ENCODE measurements at regions not wholly inside any gene's neighbourhood (a gene's known extent, or its start where the extent isn't known, plus 50 kb on each side); places are given as distances from the start of the nearest gene placed in this dataset.
"Not testable (repeated sequence)": the region's sequence is repeated elsewhere in the genome, so short reads cannot be mapped to it uniquely, and the experiment has no call there.

DNA sequence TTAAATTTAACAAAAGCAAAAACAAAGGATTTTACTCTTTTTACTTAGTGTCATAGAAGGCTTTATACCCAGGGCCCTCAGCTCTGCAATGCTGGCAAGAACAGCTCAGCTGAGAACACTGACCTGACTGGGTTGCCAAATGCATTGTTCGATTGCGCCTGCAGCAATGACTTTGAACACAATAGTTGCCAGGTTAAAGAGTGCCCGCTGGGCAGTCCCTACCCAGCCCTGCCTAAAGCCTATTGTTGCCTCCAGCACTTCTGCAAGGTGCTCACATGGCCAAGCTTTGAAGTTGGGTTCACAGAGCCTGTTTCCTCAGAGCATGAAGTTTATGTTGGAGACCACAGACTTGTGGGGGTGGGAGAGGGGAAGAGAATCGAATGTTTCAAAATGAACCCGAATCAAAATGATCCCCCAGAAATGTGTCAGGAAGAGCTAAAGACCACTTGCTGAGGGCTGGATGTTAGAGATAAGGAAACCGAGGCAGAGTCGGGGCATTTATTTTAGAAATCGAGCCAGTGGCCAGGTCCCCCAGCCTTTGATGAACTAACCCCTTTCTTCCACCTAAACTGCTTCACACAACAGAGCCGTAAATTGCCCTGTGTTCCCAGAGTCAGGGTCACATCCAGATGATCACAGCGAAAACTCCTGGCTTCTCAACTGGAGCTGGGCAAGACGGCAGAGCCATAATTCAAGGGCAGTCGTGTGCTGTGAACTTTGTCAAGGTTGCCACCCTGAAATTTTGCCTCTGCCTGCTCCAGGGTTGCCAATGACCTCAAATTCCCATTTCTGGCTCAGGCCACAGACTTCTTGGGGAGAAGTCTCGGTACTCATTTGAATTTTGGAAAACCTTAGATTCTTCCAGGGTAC, 55.0 kb downstream of the FOXA2 start:
- no peak for DNase-seq

DNA sequence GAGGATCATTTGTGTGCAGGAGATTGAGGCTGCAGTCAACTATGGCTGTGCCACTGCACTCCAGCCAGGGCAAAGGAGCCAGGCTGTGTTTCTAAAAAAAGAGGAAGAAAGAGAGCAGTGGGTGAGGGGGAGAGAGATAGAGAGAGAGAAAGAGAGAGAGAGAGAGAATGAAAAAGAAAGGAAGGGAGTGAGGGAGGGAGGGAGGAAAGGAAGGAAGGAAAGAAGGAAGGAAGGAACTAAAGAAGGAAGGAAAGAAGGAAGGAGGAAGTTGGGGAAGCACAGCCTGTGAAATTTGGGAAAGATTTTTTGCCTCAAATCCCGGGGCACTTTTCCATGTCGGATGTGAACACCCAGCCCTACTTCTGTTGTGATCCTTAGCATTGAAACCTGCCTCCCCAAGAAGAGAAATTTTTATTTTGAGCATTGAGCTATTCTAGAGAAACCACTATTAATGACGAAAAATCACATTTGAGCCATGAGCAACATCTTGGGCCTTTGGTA, 57.8 kb downstream of the FOXA2 start:
- DNase-seq = no peak

DNA sequence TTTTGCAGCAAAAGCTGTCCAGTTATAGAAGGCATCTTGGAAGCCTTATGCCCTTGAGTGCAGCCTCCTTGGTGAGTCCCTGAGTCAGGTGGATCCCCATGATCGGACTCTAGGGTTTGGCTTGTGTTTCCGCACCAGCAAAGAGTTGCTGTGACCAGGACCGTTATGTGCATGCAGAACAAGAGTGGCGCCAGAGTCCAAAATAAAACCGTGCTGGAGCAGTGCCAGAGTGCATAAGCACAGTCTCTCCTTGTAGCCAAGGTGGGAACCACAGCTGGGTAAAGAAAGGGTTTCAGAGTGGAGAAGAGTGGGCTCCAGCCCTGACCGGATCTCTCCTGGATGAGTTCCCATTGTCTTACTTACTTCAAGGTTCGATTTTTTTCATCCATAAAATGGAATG, 58.6 kb downstream of the FOXA2 start:
- no peak for DNase-seq

DNA sequence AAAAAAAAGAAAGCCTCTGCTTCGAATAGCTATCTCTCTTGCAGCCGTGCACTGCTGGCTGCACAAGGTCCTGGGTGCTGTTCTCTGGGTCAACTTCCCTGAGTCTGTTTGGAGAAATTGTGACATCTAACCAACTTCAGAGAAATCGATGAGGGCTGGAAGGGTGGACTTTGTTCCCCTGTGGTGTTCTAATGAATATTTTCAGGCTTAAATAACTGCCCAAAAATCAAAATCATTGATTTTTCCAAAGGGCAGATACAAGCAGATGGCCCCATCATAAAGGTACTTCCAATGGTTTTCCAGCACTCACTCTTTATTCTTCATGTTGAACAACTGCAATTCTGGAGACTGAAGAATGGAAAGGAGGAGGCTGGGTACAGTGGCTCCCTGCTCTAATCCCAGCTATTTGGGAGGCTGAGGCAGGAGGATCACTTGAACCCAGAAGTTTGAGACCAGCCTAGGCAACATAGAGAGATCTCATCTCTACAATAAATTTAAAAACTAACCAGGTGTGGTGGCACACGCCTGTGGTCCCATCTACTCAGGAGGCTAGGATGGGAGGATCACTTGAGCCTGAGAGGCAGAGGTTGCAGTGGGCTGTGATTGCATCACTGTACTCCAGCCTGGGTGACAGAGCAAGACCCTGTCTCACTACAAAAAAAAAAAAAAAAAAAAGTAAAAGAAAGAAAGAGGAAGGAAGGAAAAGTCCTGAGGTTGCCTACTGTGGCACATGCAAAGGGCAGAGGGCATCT, 59.1 kb downstream of the FOXA2 start:
- no peak for DNase-seq

DNA sequence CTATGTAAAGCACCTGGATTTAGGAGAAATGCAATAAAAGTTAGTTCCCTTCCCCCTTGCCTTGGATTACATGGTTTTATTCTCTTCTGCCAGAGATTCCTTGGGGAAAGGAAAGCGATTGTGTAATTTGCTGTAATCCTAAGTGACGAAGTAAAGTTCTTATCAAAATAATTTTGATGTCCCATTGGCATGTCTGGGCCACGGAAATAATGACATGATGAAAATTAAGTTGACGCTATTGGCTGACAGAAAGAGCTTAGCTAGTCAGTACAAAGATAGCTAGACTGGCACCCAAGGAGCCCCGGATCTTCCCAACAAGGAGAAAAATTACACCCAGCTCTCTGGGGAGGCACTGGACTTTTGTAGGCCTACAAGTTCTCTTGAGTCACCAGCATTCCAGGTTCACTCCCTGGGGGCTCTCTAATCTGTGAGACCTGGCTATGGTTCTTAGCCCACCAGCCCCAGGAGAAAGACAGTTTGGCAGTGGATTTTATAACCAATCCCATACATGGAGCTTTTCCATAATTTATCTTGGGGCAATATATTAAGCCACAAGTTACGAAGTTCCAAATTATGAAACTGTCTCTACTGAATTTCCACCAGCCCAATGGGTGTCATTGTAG, 59.9 kb downstream of the FOXA2 start:
- DNase-seq = no peak

DNA sequence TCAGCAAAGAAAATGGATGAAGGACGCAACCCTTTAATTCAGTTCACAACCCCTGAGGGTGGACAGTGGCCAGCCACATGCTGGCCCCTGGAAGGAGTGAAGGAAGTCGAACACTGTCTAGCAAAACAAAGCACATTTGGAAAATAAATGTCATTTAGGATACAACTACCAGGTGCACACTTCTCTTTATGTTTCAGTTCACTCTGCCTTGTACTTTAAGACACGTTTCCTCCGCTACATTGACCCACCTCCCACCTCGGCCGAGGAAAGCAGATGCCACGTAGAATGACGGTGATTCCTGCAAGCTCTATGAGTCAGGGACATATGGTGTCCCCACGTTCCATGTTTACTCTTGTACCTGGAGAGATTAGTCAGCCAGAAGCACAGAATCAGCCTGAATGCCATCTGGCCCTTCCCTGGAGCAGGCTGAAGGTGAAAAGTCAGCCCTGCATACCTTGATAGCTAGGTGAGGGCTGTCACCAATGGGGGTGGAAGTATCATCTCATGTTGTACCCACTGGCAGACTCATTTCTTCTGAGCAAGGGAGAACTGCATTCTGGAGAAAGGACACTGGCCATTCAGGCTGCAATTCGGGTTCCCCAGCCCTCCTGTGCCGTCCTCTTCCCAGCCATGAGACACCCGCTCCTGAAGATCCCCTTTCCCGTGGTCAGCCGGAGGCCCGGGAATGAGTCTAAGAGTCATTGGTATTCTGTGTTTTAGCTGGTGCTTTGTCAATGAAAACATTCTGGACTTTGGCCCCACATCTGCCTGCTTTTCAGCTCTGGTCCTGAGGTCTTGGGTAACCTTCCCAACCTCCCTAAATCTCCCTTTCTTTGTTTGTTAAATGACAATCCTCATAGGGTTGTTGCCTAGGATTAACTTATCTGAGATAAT, 60.6 kb downstream of the FOXA2 start:
- DNase-seq = no peak

DNA sequence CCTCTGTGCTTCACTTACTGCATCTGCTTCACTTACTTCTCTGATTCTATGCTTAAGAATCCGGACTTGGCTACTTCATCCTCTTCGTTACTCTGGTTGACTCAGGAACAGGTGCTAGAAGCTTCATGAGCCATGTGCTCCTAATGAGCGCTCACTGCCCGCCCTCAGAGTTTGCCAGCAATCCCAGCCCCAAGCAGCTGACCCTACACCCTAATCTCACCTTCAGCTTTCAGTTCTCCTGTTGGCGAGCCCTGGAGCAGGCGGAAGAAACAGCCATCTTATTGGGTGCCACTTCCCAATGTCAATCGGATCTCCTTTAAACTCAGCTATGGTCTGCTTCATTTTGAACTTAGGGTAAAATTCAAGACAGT, 61.3 kb downstream of the FOXA2 start:
- DNase-seq = no peak

DNA sequence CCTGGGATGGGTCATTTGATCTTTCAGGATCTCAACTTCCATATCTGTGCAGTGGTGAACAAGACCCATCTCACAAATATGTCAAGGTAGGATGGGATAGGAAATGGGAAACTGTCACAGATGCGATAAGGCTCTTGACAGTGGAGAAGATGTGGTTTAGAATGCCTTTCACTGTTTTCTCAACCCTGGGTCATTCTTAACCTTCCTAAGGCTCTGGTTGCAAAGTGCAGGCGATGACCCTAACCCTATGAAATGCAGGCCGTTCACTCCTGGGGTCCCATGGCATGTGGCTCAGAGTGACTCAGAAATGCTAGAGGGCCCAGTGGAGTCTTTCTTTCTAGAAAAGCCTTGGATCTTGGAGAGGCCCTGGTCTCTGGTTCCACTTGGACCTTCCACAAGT, 61.7 kb downstream of the FOXA2 start:
- DNase-seq = no peak

DNA sequence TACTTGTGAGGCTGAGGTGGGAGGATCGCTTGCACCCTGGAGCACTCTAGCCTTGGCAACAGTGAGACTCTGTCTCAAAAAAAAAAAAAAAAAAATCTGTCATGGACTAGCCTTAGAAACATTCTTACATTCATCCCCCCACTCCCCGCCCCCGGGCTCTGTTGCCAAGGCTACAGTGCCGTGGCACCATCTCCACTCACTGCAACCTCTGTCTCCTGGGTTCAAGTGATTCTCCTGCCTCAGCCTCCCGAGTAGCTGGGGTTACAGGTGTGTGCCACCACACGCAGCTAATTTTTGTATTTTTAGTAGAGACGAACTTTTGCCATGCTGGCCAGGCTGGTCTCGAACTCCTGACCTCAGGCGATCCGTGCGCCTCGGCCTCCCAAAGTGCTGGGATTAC, 62.4 kb downstream of the FOXA2 start:
- not testable (repeated sequence) for DNase-seq

DNA sequence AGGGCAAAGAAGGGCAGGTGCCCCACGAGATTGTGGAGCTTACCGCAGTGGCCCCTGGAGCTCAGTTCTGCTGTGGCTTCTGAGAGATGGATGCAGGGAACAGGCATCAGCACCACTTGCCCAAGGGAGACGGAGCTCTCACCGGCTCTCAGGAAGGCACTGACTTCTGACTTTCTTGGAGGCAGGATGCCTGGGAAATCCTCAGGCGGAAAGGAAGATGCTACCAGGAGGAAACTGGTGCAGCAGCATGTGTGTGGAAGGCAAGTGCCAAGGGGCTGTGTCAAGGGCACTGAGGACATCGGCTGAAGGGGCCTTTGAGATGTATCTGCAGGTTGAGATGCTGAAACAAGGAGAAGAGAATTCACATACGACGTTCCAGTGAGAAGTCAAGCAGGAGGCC, 64.0 kb downstream of the FOXA2 start:
- DNase-seq = no peak

DNA sequence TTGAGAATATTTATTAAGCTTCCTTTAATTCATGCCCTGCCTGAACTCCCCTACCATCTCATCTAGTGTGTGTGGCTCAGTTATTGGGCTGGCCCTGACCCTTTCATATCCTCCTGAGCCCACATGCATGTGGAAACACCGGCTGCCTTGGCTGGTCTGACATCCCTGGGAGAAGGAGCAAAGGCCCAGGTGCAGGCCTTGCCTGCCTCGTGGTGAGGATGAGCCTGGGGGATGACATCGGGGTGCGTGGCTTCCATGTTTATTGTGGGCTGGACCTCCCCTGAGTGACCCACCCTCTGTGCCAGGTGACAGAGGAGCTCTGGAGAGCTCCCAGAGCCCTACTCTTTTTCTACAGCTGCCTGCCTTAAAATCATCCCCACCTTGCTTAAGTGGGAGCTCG, 69.1 kb downstream of the FOXA2 start:
- no peak for DNase-seq

DNA sequence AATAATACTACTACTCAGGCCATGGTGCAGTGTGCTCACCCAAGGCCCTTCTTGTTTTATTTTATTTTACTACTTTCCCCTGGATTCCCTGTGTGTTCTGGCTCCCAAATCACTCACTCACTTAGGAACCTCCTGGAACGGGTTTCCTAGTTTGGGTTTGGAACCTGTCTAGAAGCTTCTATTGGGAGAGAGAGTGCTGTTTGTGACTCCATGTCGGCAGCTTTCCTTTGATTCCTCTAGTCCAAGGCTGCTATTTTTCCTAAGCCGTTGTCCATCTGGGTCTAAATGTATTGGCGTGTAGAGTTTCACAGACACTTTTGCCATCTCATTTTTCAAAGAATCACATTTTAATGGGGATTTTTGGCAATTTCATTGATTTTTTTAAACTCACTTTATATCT, 70.8 kb downstream of the FOXA2 start:
- no peak for DNase-seq

DNA sequence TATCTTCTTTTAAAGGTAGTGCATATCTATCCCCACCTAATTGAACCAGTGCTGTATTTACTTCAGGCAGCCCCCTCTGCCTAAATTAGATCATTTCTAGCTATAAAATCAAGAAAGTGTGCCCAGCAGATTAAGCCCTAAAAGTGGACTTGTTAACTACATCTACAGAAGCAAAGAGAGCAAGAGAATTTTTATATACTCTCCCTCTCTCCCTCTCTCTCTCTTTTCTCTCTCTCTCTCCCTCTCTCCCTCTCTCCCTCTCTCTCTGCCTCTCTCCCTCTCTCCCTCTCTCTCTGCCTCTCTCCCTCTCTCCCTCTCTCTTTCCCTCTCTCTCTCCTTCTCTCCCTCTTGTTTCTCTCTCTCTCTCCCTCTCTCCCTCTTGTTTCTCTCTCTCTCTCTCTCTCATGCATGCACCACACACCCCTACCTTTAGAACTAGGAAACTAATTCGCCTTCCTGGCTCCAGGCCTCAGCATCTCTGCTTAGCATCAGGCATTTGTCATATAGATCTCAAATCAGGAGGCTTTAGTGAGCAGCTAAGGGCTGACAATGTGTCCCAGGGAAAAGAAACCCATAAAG, 71.4 kb downstream of the FOXA2 start:
- DNase-seq = no peak

DNA sequence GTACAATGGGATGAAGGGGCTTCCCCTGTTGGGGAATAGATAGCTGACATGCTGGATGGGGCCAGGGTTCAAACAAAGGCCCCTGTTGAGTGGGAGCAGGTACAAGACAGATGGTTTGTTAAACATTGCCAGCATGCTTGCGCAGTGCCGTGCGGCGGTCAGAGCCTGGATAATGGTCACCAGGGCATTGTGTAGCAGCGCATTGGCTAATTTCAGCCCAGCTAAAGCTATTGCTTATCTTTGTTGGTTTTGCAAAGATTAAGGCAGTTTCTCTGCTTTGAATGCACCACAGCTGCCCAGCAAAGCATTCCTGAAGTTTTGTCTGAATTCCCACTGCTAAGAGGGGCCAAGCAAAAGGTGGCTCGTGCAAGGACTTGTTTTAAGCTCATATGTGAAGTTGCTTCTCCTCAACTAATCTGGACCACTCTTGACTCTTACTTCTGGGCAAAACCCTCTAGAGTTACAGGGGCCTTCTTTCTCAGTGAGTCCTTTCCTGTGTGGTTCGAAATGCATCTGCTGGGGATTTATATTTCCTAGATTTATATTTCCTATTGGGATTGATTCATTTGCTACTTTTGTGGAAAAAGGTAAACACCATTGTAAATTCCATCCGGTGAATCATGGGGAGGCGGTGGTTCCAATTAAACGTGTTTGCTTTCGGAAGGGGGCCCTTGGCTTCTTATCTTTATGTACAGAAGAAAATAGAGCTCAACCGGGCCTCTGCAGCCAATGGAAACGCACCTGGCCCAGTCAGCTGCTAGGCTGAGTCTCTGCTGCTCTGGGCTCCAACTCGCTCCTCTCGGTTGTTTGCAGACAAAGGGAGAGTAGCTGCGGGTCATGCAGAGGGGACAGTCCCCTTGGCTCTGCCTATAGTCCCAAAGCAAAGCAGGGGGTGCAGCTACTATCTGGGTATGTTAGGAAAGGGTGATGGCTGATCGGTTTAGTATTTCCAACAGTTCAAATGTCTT, 72.1 kb downstream of the FOXA2 start:
- no peak for DNase-seq

DNA sequence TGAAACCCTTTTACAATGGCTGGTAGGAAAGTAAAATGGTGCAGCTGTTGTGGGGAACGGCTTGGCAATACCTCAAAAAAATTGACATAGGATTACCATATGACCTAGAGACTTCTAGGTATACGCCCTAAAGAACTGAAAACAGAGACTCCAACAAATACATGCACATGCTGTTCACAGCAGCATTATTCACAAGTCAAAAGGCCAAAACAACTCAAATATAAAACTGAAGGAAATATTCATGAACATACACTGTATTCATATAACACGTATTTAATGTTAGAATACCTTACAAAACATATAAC, 74.6 kb downstream of the FOXA2 start:
- no peak for DNase-seq

DNA sequence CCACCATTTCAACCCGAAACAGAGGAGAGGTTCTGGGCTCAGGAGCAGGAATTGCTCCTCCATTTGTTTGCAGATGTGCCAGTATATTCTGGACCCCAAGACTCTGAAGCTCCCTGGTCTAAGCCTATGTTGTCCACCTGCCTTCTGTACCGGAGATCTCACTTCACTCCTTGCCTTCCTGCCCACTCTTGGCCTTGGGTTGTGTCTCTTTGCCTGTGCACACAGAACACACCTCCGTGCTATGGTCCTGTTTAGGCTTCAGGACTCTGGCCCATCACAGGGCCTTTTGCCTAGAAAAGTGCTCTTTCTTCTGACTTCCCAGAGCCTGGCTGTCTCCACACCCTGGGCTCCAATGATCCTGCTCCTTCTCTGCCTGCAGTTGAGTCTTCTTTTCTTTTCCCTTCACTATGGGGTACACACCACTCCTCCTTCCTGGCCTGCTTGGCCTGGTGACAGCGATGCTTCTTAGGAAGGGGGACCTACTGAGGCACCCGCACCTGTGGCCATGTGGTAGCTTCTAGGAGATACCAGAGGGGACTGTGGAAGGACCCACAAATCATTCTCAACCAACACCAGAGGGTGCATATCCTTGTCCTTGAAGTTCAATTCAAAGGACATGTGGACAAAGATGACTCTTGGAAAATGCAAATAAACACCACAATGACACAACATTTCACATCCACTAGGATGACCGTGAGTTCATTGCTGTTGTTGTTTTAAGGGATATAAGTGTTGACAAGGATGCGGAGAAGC, 75.1 kb downstream of the FOXA2 start:
- no peak for DNase-seq

DNA sequence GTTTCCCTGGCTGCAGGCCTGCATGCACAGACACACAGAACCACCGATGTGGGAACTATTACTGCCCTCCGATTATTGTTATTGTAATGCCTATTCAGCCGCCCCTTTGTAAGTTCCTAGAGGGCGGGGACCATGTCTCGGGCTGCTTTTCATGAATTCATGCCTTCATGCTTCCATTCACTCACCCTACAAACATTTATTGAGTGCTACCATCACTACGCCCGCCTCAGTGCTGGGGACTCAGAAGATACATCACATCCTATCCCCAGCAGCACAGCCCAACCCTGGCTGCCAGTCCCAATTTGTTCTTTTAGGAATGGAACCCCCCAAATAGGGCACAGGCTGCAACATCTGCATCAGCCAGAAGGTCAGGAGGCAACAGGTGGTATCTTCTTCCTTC, 75.9 kb downstream of the FOXA2 start:
- no peak for DNase-seq

DNA sequence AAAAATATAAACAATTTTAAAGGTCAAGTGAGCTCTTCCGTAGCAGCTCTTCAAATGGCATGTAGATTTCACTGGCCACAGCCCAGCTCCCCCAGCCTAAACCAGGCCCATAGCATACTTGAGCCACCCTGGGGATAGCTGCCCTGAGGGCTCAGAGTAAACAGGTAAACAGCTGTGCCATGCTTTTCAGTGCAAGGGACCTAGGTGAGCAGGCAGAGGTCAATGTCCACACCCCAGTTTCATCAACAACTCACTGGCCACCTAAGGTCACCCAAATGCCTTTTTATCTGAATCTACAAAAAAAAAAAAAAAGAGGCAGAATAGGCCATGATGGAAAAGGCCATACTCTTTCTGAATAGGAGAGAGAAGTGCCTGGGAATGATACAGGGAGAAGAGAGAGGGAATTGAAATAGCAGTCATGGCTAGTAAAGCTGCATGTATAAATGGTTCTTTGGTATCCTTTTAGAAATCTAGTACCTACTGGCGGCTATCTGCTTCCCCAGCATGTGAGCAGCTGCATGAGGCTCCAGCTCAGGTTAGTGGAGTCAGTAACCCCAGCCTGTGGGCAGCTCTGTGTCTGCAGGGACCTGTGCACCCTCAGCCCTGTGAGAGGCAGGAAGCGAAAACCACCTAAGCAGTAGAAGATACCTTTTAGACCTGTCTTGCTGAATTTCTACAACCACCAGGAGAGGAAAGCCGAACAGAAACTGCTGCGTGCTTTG, 77.0 kb downstream of the FOXA2 start:
- no peak for DNase-seq

DNA sequence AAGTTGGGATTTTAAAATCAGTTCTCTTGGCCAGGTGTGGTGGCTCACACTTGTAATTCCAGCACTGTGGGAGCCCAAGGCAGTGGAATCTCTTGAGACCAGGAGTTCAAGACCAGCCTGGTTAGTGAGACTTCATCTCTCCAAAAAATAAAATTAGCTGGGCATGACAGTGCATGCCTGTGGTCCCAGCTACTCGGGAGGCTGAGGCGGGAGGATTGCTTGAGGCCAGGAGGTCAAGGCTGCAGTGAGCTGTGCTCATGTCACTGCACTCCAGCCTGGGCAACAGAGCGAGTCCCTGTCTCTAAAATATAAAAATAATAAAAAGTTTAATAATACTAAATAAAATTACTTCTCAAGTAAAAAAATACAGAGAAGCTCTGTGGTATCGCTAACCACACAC, 77.5 kb downstream of the FOXA2 start:
- DNase-seq = no peak

All from occipital lobe (tissue), 1 donor.